Mesothelial cell of epicardium (in vitro differentiated cells): ENCODE measurements at regions not wholly inside any gene's neighbourhood (a gene's known extent, or its start where the extent isn't known, plus 50 kb on each side); places are given as distances from the start of the nearest gene placed in this dataset.

ENCODE experiments used
- DNase-seq, 2 experiments: peaks; one replicate each; pipeline ENCODE4 v3.0.0; 2021; ENCODE audit warnings: low spot score in 2 of 2; ENCODE audit not compliant: unreplicated experiment in 2 of 2
- H3K27ac Mint-ChIP-seq: 2 replicates; pipeline ENCODE4 v1.8.0; 2021; ENCODE audit warnings: mixed read lengths
- H3K27me3 Mint-ChIP-seq: 2 replicates; pipeline ENCODE4 v1.8.0; 2021; ENCODE audit warnings: low read depth, mixed read lengths
- H3K36me3 Mint-ChIP-seq: 2 replicates; pipeline ENCODE4 v1.8.0; 2021; ENCODE audit warnings: mixed read lengths
- H3K4me1 Mint-ChIP-seq: 2 replicates; pipeline ENCODE4 v1.8.0; 2021; ENCODE audit warnings: mixed read lengths
- H3K4me3 Mint-ChIP-seq: 2 replicates; pipeline ENCODE4 v1.8.0; 2021; ENCODE audit warnings: mild to moderate bottlenecking, moderate library complexity, mixed read lengths
- H3K9me3 Mint-ChIP-seq: 2 replicates; pipeline ENCODE4 v1.8.0; 2021; ENCODE audit warnings: mixed read lengths
- CTCF ChIP-seq: fragments of 200-600 bp; sonication (generic); IDR thresholded peaks from one replicate; pipeline ENCODE4 v1.5.0; 2021; ENCODE audit warnings: antibody characterized with exemption; ENCODE audit not compliant: unreplicated experiment

- no peaks in the 10 kb centered on the region for H3K9me3 Mint-ChIP-seq
- H3K4me1 Mint-ChIP-seq, result peaks cover 17% of the 10 kb centered on the region
- H3K27me3 Mint-ChIP-seq, result no peaks in the 10 kb centered on the region
- no peaks in the 10 kb centered on the region for H3K36me3 Mint-ChIP-seq
- no peak for TF ChIP-seq CTCF
- H3K27ac Mint-ChIP-seq, result no peak overlapping the region
- H3K4me3 Mint-ChIP-seq, result no peak overlapping the region
- DNase-seq, result no peak
Measured at GRCh38 chr2:7726989-7727388, 809.8 kb downstream of the RNF144A start.

- Mint-ChIP-seq H3K27ac (no peak overlapping the region), H3K27me3 (no peaks in the 10 kb centered on the region), H3K4me1 (peaks cover 17% of the 10 kb centered on the region), H3K36me3 (no peaks in the 10 kb centered on the region), H3K4me3 (no peak overlapping the region), H3K9me3 (no peaks in the 10 kb centered on the region)
- TF ChIP-seq CTCF, result no peak
- DNase-seq, result no peak
Measured at GRCh38 chr2:7728388-7728787, 811.2 kb downstream of the RNF144A start.

- H3K27me3 Mint-ChIP-seq, result no peaks in the 10 kb centered on the region
- TF ChIP-seq CTCF, result no peak
- H3K4me3 Mint-ChIP-seq, result no peak overlapping the region
- H3K4me1 Mint-ChIP-seq, result peaks cover 8% of the 10 kb centered on the region
- DNase-seq, result no peak
- H3K27ac Mint-ChIP-seq, result no peak overlapping the region
- H3K36me3 Mint-ChIP-seq, result no peaks in the 10 kb centered on the region
- H3K9me3 Mint-ChIP-seq, result no peaks in the 10 kb centered on the region
Measured at GRCh38 chr2:7730449-7730848, 813.2 kb downstream of the RNF144A start.

- Mint-ChIP-seq H3K4me3 (no peak overlapping the region), H3K27me3 (no peaks in the 10 kb centered on the region), H3K36me3 (no peaks in the 10 kb centered on the region), H3K27ac (no peak overlapping the region), H3K4me1 (peaks cover 3% of the 10 kb centered on the region), H3K9me3 (no peaks in the 10 kb centered on the region)
- no peak for DNase-seq
- no peak for TF ChIP-seq CTCF
Measured at GRCh38 chr2:7730990-7731389, 813.8 kb downstream of the RNF144A start.

GRCh38 chr2:7732497-7732896, 815.3 kb downstream of the RNF144A start:
- H3K27me3 Mint-ChIP-seq, result no peaks in the 10 kb centered on the region
- peaks cover 2% of the 10 kb centered on the region for H3K4me1 Mint-ChIP-seq

More at GRCh38 chr2:7732497-7732896, 815.3 kb downstream of the RNF144A start:
- Mint-ChIP-seq H3K36me3 (no peaks in the 10 kb centered on the region), H3K9me3 (no peaks in the 10 kb centered on the region), H3K4me3 (no peak overlapping the region), H3K27ac (no peak overlapping the region)
- no peak for TF ChIP-seq CTCF
- no peak for DNase-seq
